ENCODE measurements at regions not wholly inside any gene's neighbourhood (a gene's known extent, or its start where the extent isn't known, plus 50 kb on each side); places are given as distances from the start of the nearest gene placed in this dataset.

- TF ChIP-seq FOXM1 (IDR thresholded peaks at IDR 0.05; ENCODE audit: borderline replicate concordance, low read depth) (no peak), ZBTB7A (IDR thresholded peaks at IDR 0.05; ENCODE audit: low read depth) (no peak), REST (IDR thresholded peaks at IDR 0.05; ENCODE audit: low read depth) (no peak), RAD21 (IDR thresholded peaks at IDR 0.05; ENCODE audit: low read depth) (no peak), TAF1 (IDR thresholded peaks at IDR 0.05; ENCODE audit: low read depth) (no peak), TCF12 (IDR thresholded peaks at IDR 0.05; ENCODE audit: low read depth) (no peak), NFIC (IDR thresholded peaks at IDR 0.05) (no peak), CREB1 (IDR thresholded peaks at IDR 0.05; ENCODE audit: low read depth) (no peak), EP300 (IDR thresholded peaks at IDR 0.05; ENCODE audit: borderline replicate concordance) (no peak), MAX (IDR thresholded peaks at IDR 0.05) (no peak), TEAD4 (IDR thresholded peaks at IDR 0.05) (no peak), CEBPB (IDR thresholded peaks at IDR 0.05) (no peak), YY1 (IDR thresholded peaks at IDR 0.05; ENCODE audit: low read depth) (no peak)
Measured at GRCh38 chr3:19012846-19013245, 135.5 kb upstream of the KCNH8 start.

GRCh38 chr3:19002606-19003005 is 145.7 kb upstream of the KCNH8 start:
- TF ChIP-seq MAX (IDR thresholded peaks at IDR 0.05) (no peak), CEBPB (IDR thresholded peaks at IDR 0.05) (no peak), USF1 (IDR thresholded peaks at IDR 0.05) (no peak), EP300 (IDR thresholded peaks at IDR 0.05; ENCODE audit: borderline replicate concordance) (no peak)

GRCh38 chr3:18998069-18998468 is 150.2 kb upstream of the KCNH8 start:
- TF ChIP-seq REST (IDR thresholded peaks at IDR 0.05; ENCODE audit: low read depth) (no peak), CEBPB (IDR thresholded peaks at IDR 0.05) (no peak), TCF12 (IDR thresholded peaks at IDR 0.05; ENCODE audit: low read depth) (no peak), CREB1 (IDR thresholded peaks at IDR 0.05; ENCODE audit: low read depth) (no peak), EP300 (IDR thresholded peaks at IDR 0.05; ENCODE audit: borderline replicate concordance) (no peak), TAF1 (IDR thresholded peaks at IDR 0.05; ENCODE audit: low read depth) (no peak), EGR1 (IDR thresholded peaks at IDR 0.05) (no peak), FOXM1 (IDR thresholded peaks at IDR 0.05; ENCODE audit: borderline replicate concordance, low read depth) (no peak), USF1 (IDR thresholded peaks at IDR 0.05) (no peak), ZBTB7A (IDR thresholded peaks at IDR 0.05; ENCODE audit: low read depth) (no peak), RAD21 (IDR thresholded peaks at IDR 0.05; ENCODE audit: low read depth) (no peak), TEAD4 (IDR thresholded peaks at IDR 0.05) (no peak), MAX (IDR thresholded peaks at IDR 0.05) (no peak), NFIC (IDR thresholded peaks at IDR 0.05) (no peak), YY1 (IDR thresholded peaks at IDR 0.05; ENCODE audit: low read depth) (no peak)

GRCh38 chr3:18992709-18993108 is 155.6 kb upstream of the KCNH8 start:
- TF ChIP-seq RAD21 (IDR thresholded peaks at IDR 0.05; ENCODE audit: low read depth) (no peak), CREB1 (IDR thresholded peaks at IDR 0.05; ENCODE audit: low read depth) (no peak), REST (IDR thresholded peaks at IDR 0.05; ENCODE audit: low read depth) (no peak), NFIC (IDR thresholded peaks at IDR 0.05) (no peak), USF1 (IDR thresholded peaks at IDR 0.05) (no peak), EGR1 (IDR thresholded peaks at IDR 0.05) (no peak), ZBTB7A (IDR thresholded peaks at IDR 0.05; ENCODE audit: low read depth) (no peak), TCF12 (IDR thresholded peaks at IDR 0.05; ENCODE audit: low read depth) (no peak), FOXM1 (IDR thresholded peaks at IDR 0.05; ENCODE audit: borderline replicate concordance, low read depth) (no peak), TAF1 (IDR thresholded peaks at IDR 0.05; ENCODE audit: low read depth) (no peak), YY1 (IDR thresholded peaks at IDR 0.05; ENCODE audit: low read depth) (no peak), EP300 (IDR thresholded peaks at IDR 0.05; ENCODE audit: borderline replicate concordance) (no peak), TEAD4 (IDR thresholded peaks at IDR 0.05) (no peak), MAX (IDR thresholded peaks at IDR 0.05) (no peak), CEBPB (IDR thresholded peaks at IDR 0.05) (no peak)

Measured in Ishikawa (cell line).